Activated CD8-positive, alpha-beta T cell treated with anti-CD3 and anti-CD28 coated beads, Interleukin-2, amount 10 ng/mL, durations not matched to agents 7 days and 5 days (primary cell): ENCODE measurements at regions not wholly inside any gene's neighbourhood (a gene's known extent, or its start where the extent isn't known, plus 50 kb on each side); places are given as distances from the start of the nearest gene placed in this dataset.

ENCODE experiments used
- ATAC-seq: fragments of 150-1000 bp; cut with Tn5 transposase; one replicate; pipeline ENCODE4 v1.10.0; 2021; ENCODE audit warnings: moderate library complexity
- CTCF ChIA-PET: fragments of 350-600 bp; sonication (Branson Sonifier 250); formaldehyde crosslinking; loops from one replicate; lab custom pipeline; 2021; ENCODE audit warnings: antibody characterized with exemption; lab: Charles Lee
- POLR2A ChIA-PET: fragments of 350-600 bp; sonication (Branson Sonifier 250); formaldehyde crosslinking; loops from one replicate; lab custom pipeline; 2021; ENCODE audit warnings: antibody characterized with exemption; lab: Charles Lee
- DNase-seq: peaks from one replicate; pipeline ENCODE4 v3.0.0-alpha.2; 2020
- H3K27ac Mint-ChIP-seq: one replicate; pipeline ENCODE4 v1.8.0; 2021; ENCODE audit warnings: mild to moderate bottlenecking, mixed read lengths
- H3K27me3 Mint-ChIP-seq: one replicate; pipeline ENCODE4 v1.8.0; 2021; ENCODE audit warnings: low read depth, mixed read lengths
- H3K36me3 Mint-ChIP-seq: one replicate; pipeline ENCODE4 v1.8.0; 2021; ENCODE audit warnings: low read depth, mixed read lengths
- H3K4me1 Mint-ChIP-seq: one replicate; pipeline ENCODE4 v1.8.0; 2021; ENCODE audit warnings: low read depth, mixed read lengths
- H3K4me3 Mint-ChIP-seq: one replicate; pipeline ENCODE4 v1.8.0; 2021; ENCODE audit warnings: mild to moderate bottlenecking, mixed read lengths
- H3K9me3 Mint-ChIP-seq: one replicate; pipeline ENCODE4 v1.8.0; 2022; ENCODE audit warnings: mixed read lengths; ENCODE audit not compliant: insufficient read depth

- no peak for DNase-seq
- no peaks in the 10 kb centered on the region for H3K36me3 Mint-ChIP-seq
- H3K4me1 Mint-ChIP-seq, result no peaks in the 10 kb centered on the region
- ATAC-seq, result no peak
- peaks cover 2% of the 10 kb centered on the region for H3K27me3 Mint-ChIP-seq
- no peak overlapping the region for H3K27ac Mint-ChIP-seq
- no peak overlapping the region for H3K4me3 Mint-ChIP-seq
- CTCF ChIA-PET, result no interaction called here
- H3K9me3 Mint-ChIP-seq, result no peaks in the 10 kb centered on the region
- POLR2A ChIA-PET, result no interaction called here
Observed at GRCh38 chr3:29189328-29189727, 91.5 kb upstream of the RBMS3 start.

- POLR2A ChIA-PET, result no interaction called here
- H3K27ac Mint-ChIP-seq, result no peak overlapping the region
- H3K36me3 Mint-ChIP-seq, result no peaks in the 10 kb centered on the region
- ATAC-seq, result no peak
- peaks cover 2% of the 10 kb centered on the region for H3K27me3 Mint-ChIP-seq
- no peak overlapping the region for H3K4me3 Mint-ChIP-seq
- peaks cover 4% of the 10 kb centered on the region for H3K9me3 Mint-ChIP-seq
- H3K4me1 Mint-ChIP-seq, result no peaks in the 10 kb centered on the region
- no peak for DNase-seq
- CTCF ChIA-PET, result no interaction called here
Observed at GRCh38 chr3:29194139-29194538, 86.7 kb upstream of the RBMS3 start.

- ChIA-PET POLR2A (no interaction called here), CTCF (no interaction called here)
- no peaks in the 10 kb centered on the region for H3K4me1 Mint-ChIP-seq
- no peak overlapping the region for H3K27ac Mint-ChIP-seq
- no peak overlapping the region for H3K4me3 Mint-ChIP-seq
- no peak for ATAC-seq
- H3K27me3 Mint-ChIP-seq, result peaks cover 2% of the 10 kb centered on the region
- H3K9me3 Mint-ChIP-seq, result peaks cover 7% of the 10 kb centered on the region
- DNase-seq, result no peak
- H3K36me3 Mint-ChIP-seq, result no peaks in the 10 kb centered on the region
Observed at GRCh38 chr3:29195056-29195455, 85.8 kb upstream of the RBMS3 start.

GRCh38 chr3:29201604-29202003 is 79.3 kb upstream of the RBMS3 start:
- Mint-ChIP-seq H3K4me1 (peaks cover 5% of the 10 kb centered on the region), H3K4me3 (no peak overlapping the region), H3K36me3 (no peaks in the 10 kb centered on the region), H3K27ac (no peak overlapping the region), H3K9me3 (peaks cover 7% of the 10 kb centered on the region), H3K27me3 (no peaks in the 10 kb centered on the region)
- CTCF ChIA-PET, result no interaction called here
- no peak for DNase-seq
- POLR2A ChIA-PET, result no interaction called here
- ATAC-seq, result no peak

- peaks cover under 1% of the 10 kb centered on the region for H3K27me3 Mint-ChIP-seq
- peaks cover 7% of the 10 kb centered on the region for H3K9me3 Mint-ChIP-seq
- ChIA-PET POLR2A (no interaction called here), CTCF (no interaction called here)
- H3K4me1 Mint-ChIP-seq, result peaks cover 5% of the 10 kb centered on the region
- DNase-seq (no peak), ATAC-seq (no peak)
- no peak overlapping the region for H3K4me3 Mint-ChIP-seq
- H3K36me3 Mint-ChIP-seq, result no peaks in the 10 kb centered on the region
- H3K27ac Mint-ChIP-seq, result no peak overlapping the region
Observed at GRCh38 chr3:29202378-29202777, 78.5 kb upstream of the RBMS3 start.

- POLR2A ChIA-PET, result no interaction called here
Observed at GRCh38 chr3:29203851-29204250, 77.0 kb upstream of the RBMS3 start.

GRCh38 chr3:29207427-29207826 is 73.4 kb upstream of the RBMS3 start:
- Mint-ChIP-seq H3K27me3 (peaks cover 3% of the 10 kb centered on the region), H3K27ac (no peak overlapping the region), H3K4me1 (peaks cover 5% of the 10 kb centered on the region), H3K4me3 (no peak overlapping the region), H3K36me3 (no peaks in the 10 kb centered on the region), H3K9me3 (peaks cover 4% of the 10 kb centered on the region)
- ChIA-PET CTCF (no interaction called here), POLR2A (no interaction called here)
- no peak for DNase-seq
- no peak for ATAC-seq

More at GRCh38 chr3:29203851-29204250, 77.0 kb upstream of the RBMS3 start:
- peaks cover 7% of the 10 kb centered on the region for H3K9me3 Mint-ChIP-seq
- H3K27me3 Mint-ChIP-seq, result peaks cover 3% of the 10 kb centered on the region
- ATAC-seq, result no peak
- no peaks in the 10 kb centered on the region for H3K36me3 Mint-ChIP-seq
- H3K4me1 Mint-ChIP-seq, result peaks cover 5% of the 10 kb centered on the region
- no peak for DNase-seq
- no peak overlapping the region for H3K4me3 Mint-ChIP-seq
- H3K27ac Mint-ChIP-seq, result no peak overlapping the region
- CTCF ChIA-PET, result no interaction called here

- ChIA-PET POLR2A (interaction anchor here (0.6 kb wide), 1 partner anchor 237 kb away, joined by 5 read pairs; no protein-coding TSS in a partner anchor), CTCF (no interaction called here)
- DNase-seq (no peak), ATAC-seq (no peak)
- peaks cover 2% of the 10 kb centered on the region for H3K36me3 Mint-ChIP-seq
- no peaks in the 10 kb centered on the region for H3K9me3 Mint-ChIP-seq
- peaks cover 5% of the 10 kb centered on the region for H3K4me1 Mint-ChIP-seq
- H3K27me3 Mint-ChIP-seq, result no peaks in the 10 kb centered on the region
- H3K27ac Mint-ChIP-seq, result peak overlapping the region; percentile 47
- no peak overlapping the region for H3K4me3 Mint-ChIP-seq
Observed at GRCh38 chr3:29212789-29213433, 68.0 kb upstream of the RBMS3 start.

- no peak for ATAC-seq
- ChIA-PET POLR2A (no interaction called here), CTCF (no interaction called here)
- no peaks in the 10 kb centered on the region for H3K27me3 Mint-ChIP-seq
- H3K27ac Mint-ChIP-seq, result no peak overlapping the region
- H3K4me1 Mint-ChIP-seq, result peaks cover 5% of the 10 kb centered on the region
- H3K9me3 Mint-ChIP-seq, result no peaks in the 10 kb centered on the region
- DNase-seq, result no peak
- peaks cover 2% of the 10 kb centered on the region for H3K36me3 Mint-ChIP-seq
- no peak overlapping the region for H3K4me3 Mint-ChIP-seq
Observed at GRCh38 chr3:29214009-29214658, 66.7 kb upstream of the RBMS3 start.

GRCh38 chr3:29215948-29216347 is 64.9 kb upstream of the RBMS3 start:
- peaks cover 5% of the 10 kb centered on the region for H3K4me1 Mint-ChIP-seq
- ChIA-PET CTCF (no interaction called here), POLR2A (no interaction called here)
- DNase-seq (no peak), ATAC-seq (no peak)
- H3K9me3 Mint-ChIP-seq, result no peaks in the 10 kb centered on the region
- no peak overlapping the region for H3K27ac Mint-ChIP-seq
- H3K36me3 Mint-ChIP-seq, result peaks cover 2% of the 10 kb centered on the region
- H3K27me3 Mint-ChIP-seq, result no peaks in the 10 kb centered on the region
- H3K4me3 Mint-ChIP-seq, result no peak overlapping the region

GRCh38 chr3:29226706-29227105 is 54.2 kb upstream of the RBMS3 start:
- Mint-ChIP-seq H3K4me3 (no peak overlapping the region), H3K27me3 (no peaks in the 10 kb centered on the region), H3K4me1 (no peaks in the 10 kb centered on the region), H3K27ac (no peak overlapping the region), H3K9me3 (no peaks in the 10 kb centered on the region), H3K36me3 (no peaks in the 10 kb centered on the region)
- DNase-seq (no peak), ATAC-seq (no peak)
- POLR2A ChIA-PET, result no interaction called here
- CTCF ChIA-PET, result no interaction called here

- ChIA-PET CTCF (interaction anchor here (1.0 kb wide), 1 partner anchor 310 kb away, joined by 3 read pairs; no protein-coding TSS in a partner anchor), POLR2A (no interaction called here)
- Mint-ChIP-seq H3K27ac (no peak overlapping the region), H3K36me3 (no peaks in the 10 kb centered on the region), H3K9me3 (no peaks in the 10 kb centered on the region), H3K27me3 (no peaks in the 10 kb centered on the region), H3K4me3 (no peak overlapping the region), H3K4me1 (no peaks in the 10 kb centered on the region)
- ATAC-seq, result no peak
- DNase-seq, result no peak
Observed at GRCh38 chr3:29227307-29227706, 53.6 kb upstream of the RBMS3 start.
